Activated CD8-positive, alpha-beta memory T cell treated with anti-CD3 and anti-CD28 coated beads for 48 hours (primary cell): ENCODE measurements at regions not wholly inside any gene's neighbourhood (a gene's known extent, or its start where the extent isn't known, plus 50 kb on each side); places are given as distances from the start of the nearest gene placed in this dataset.
"Not testable (repeated sequence)": the region's sequence is repeated elsewhere in the genome, so short reads cannot be mapped to it uniquely, and the experiment has no call there.

Source experiments
- DNase-seq, 3 experiments: peaks; one replicate each; pipeline ENCODE4 v3.0.0-alpha.2; 2020; ENCODE audit warnings: low read depth in 2 of 3, low spot score in 2 of 3

DNA sequence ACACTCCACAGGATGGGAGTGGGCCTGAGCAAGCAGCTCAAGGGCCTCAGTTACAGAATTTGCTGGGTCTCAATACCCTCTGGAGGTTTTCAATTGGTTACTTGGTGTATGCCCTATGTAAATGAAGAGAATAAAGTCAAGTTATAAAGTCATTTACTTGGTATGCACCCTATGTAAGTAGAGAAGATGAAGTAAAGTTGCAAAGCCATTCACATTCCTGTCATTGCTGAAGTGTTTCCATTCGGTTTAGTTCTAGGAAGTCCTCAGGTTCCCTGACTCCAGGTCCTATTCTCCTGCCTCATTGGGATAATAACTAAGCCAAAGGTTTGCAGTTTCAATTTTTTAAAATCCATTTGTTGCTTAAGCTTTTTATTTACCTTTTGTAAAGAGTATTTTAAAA is 272.6 kb upstream of the NPSR1 start:
- no peak for DNase-seq

DNA sequence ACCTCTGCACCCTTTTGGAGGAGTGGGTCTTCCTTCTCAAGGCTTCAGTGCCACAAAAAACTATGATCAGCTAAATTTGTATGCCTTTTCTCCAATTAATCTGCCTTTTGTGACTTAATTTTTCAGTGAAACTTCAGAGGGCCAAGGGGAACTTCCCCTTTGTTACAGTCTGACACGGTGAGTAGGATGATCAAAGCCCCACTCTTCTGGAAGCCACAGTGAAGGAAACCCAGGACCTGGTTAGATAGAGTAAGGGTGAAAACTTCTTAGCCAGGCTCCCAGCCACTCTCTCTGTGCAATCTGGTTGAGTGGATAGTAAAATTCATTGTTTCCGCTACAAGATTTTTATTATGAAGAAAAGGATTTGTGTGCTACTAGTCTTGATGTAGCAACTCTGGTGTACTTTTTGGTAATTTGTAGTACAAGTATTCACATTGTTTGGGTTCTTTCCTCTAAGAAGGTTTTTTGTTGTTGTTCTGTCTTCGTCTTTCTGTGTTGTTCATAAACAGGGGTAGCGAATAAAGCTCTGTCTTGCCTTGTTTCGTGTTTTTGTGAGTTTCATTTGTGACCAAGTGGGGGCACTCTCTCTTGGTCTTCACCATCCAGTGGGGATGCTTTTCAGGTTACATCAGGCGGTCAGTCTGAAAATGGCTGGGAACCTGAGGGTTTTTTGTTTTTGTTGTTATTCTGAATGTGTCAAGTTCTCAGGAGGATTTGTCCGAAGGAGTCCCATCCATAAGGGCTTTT is 268.5 kb upstream of the NPSR1 start:
- no peak for DNase-seq

- DNase-seq: no peak
Measured at GRCh38 chr7:34390103-34390502, 267.9 kb upstream of the NPSR1 start.

GRCh38 chr7:34392972-34393371 is 265.0 kb upstream of the NPSR1 start:
- DNase-seq: no peak

DNA sequence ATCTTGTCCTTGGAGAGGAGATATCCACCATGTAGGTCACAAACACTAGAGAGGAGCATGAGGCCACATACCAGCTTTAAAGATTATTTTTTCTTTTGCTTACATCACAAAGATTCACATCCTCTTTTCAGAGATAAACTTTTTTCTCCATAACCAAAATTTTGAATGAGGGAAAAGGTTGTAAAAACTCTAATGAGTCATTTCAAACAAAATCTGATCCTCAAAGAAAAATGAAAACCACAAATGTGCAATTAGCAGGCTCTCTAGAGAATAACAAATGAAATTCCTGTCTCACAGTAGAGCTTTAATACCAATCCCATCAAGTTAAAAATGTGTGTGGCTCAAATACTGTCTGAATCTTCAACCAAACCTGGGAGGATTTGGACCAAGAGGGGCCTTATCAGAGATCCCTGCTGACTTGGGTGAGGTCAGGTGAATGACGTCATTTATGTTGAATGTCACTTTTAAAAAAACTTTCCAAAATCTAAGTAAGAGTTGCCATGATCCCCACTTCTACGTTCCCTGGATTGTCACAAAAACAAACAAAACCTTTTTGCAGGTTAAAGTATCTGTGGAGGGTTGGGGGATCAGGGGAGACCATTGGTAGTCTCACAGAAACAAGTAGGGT is 261.5 kb upstream of the NPSR1 start:
- DNase-seq: no peak

DNA sequence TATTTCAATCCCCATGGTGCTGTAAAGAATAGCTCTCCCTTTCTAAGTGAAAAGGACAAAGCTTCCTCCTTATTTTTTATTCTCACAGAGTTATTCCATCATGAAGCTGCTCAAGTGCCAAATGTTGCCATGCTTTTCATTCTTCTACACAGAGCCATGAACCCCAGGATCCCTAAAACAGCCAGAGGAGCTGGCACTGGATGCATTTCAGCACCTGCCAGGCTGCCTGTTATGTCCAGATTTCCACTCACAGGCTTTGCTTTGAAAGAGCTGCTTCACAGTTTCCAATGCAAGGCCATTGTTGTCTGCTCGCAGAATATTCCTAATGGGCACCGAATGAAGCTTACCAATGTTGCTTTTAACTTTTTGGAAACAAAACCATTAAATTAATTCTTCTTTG is 256.2 kb upstream of the NPSR1 start:
- DNase-seq: no peak

DNA sequence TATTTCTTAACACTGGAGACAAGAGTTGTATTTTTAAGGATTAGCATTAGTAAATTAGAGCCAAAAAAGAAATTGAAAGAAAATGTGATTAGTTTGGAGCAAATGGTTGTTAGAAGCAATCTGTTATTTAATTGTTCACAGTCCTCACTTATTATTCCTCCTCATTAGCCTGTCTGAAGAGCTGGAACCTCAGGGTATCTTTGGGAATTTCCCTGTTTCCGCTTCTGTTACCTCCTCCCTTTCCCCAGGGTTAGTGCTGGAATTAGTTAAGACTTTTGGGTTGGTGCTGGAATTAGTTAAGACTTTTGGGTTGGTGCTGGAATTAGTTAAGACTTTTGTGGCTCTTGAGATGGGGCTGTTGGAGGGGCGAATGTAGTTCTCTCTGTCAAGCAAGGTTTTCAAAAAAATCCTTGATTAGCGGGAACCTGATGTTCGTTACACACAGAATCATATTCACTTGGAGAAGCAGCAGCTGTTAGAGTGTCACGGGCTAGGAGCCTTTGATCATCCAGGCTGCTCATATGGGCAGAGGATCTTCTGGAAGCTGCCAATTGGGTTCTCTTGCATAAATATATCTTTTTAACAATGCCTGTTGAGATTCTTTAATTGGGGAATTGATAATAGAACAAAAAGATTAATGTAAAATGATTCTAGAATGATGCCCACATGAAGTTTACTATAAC is 251.0 kb upstream of the NPSR1 start:
- no peak for DNase-seq

DNA sequence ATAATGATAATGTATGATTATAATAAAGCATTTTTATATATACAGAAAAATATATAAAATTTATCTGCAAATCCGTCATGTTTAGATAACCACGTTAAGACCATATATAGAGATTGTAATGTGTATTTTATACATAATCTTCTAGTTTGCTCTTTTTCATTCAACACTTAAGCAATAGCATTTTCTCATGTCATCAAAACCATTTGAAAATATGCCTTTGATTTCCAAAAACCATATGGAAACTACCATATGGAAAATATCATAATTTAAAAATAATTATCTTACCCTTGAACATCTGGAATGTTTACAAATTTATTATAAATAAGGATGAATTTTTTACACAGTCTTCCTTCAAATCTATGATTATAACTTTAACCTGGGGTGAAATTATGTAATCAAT is 250.4 kb upstream of the NPSR1 start:
- DNase-seq: no peak

- no peak for DNase-seq
Measured at GRCh38 chr7:34417781-34418180, 240.2 kb upstream of the NPSR1 start.

DNA sequence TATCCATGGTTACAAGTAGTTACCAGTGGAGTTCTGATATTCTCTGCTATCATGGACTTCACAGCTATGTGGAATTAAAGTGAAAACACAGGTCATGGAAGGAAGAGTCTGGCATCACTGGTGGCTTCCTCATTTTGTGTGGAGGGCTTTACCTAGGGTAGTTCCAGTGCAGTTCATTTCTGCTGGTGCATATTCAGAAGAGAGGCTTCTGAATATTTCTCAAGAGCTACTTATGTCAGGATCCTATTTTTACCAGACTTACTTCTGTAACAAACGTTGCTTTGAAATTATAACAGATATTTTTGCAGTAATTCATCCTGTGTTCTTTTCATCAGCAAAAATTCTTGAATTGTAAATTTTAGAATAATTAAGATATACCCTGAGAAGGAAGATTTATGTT is 236.5 kb upstream of the NPSR1 start:
- no peak for DNase-seq

DNA sequence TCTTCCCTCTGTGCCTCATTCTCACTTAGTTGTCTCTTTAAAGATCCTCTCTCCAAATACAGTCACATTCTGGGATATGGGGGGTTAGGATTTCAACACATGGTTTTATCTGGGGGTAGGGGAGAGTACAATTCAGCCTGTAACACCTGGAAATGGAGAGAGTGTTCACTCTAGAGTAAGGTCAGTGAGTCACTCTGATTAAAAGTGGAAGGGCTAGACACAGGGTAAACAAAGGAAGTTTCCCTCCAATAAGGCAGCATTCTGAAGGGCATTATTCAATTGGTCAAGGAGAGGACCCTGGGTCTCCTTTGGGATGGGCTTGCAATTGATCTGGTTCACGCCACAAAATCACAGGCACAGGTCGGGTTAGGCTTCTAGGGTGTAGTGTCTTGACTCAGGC is 232.8 kb upstream of the NPSR1 start:
- no peak for DNase-seq

DNA sequence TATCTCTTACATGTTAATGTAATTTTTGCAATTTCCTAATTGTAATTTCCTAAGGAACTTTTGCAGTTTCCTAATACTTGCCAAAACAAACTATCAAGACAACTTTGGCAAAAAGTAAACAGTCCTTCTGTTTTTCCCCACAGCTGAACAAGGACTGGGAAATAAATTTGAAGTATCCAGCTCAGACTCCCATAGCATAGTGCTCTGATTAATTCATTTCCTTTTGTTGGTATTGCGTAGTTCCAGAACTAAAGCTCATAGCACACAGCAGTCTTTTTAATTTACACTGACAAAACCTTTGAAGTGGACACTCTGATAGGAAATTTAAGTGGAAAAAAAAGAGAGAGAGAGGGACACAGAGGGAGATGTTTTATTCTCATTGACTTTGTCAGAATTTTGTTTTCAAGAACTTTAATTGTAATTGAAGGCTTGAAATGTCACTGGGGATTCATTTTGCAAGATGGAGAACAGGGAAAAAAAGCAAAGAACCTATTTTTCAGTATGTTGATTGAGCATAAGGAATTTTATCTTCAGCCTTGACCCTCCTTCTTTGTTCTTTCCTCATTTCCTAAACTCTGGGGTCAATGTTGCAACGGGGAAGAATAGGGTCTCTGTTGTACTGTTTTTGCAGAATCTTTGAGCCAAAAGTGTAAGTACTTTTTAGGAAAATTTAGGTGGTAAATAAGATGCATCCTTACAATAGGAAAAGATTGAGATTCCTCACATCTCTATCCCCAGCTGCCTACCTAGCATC is 232.2 kb upstream of the NPSR1 start:
- no peak for DNase-seq

GRCh38 chr7:34430456-34430855 is 227.6 kb upstream of the NPSR1 start:
- DNase-seq: no peak

- no peak for DNase-seq
Measured at GRCh38 chr7:34438436-34438835, 219.6 kb upstream of the NPSR1 start.

DNA sequence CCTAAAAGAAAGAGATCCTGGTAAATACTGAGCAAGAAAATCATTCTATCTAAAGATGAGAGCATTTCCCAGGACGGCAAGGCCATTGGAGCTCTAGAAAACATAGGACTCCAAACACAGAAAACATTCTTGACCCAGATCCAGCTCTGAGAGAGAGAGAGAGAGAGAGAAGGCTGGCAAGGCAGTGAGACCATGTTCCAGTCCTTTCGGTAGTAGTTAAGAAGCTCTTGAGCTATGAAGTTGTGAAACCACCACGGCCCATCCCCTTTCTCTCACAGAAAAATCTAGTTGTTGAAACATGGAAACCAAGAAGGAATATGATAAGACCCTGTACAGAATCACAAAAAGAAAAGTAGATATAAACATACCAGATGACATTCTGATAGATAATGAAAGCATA is 212.4 kb upstream of the NPSR1 start:
- DNase-seq: no peak

DNA sequence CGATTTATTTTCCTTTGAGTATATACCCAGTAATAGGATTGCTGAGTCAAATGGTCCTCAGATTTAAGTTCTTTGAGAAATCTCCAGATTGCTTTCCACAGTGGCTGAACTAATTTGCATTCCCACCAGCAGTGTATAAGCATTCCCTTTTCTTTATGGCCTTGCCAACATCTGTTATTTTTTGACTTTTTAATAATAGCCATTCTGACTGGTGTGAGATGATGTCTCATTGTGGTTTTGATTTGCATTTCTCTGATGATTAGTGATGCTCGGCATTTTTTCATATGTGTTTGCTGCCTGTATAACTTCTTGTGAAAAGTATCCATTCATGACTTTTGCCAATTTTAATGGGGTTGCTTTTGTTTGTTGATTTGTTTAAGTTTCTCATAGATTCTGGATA is 209.5 kb upstream of the NPSR1 start:
- not testable (repeated sequence) for DNase-seq

DNA sequence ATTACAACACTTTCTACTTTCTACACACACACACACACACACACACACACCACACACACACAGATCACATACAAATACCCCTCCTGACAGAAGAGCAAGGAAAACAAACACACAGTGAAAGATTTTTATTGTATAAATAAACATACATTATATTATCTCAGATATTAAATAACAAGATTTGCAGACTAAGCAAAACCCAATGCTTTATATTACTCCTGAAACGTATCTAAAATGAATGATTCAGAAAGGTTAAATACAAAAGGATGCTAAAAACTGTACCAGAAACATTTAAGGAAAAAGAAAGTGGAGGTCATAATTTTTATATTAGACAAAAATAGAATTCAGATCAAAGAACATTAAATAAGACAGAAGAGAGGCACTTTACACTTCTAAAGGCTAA is 208.3 kb upstream of the NPSR1 start:
- no peak for DNase-seq

- DNase-seq: no peak
Measured at GRCh38 chr7:34451183-34451582, 206.8 kb upstream of the NPSR1 start.

- DNase-seq: no peak
Measured at GRCh38 chr7:34451923-34452322, 206.1 kb upstream of the NPSR1 start.

DNA sequence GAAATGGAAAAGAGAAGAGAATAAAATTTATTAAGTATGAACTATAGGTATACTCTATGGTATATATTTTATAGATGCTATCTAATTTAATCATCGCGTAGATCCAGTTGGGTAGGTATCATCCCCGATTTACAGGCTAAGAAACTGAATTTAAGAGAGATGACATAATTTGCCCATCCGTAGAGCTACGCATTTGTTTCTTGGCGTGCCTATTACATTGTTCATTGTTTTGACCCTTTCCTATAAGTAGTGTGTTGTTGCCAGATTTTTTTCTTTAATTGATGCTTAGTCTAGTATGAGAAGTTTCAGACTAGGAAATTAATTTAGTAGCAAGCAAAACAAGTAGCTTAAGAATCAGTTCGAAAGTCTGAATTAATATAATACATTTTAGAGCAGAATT is 205.7 kb upstream of the NPSR1 start:
- DNase-seq: no peak

DNA sequence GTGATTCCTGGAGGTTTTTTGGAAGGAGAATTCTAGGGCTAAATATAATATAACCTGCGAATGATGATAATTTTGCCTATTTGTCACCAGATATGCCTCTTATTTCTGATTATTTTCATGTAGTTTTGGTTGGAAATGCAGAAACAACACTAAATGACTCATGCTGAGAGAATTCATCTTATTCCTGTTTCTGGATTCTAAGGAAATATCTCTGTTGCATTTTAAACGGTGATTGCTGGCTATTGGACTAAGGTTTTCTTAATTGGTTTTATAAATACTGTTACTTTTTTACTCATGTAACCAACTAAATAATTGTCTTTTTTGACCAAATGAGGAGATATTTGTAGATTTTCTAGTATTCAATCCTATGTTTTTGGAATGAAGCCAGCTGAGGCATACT is 204.9 kb upstream of the NPSR1 start:
- DNase-seq: no peak

DNA sequence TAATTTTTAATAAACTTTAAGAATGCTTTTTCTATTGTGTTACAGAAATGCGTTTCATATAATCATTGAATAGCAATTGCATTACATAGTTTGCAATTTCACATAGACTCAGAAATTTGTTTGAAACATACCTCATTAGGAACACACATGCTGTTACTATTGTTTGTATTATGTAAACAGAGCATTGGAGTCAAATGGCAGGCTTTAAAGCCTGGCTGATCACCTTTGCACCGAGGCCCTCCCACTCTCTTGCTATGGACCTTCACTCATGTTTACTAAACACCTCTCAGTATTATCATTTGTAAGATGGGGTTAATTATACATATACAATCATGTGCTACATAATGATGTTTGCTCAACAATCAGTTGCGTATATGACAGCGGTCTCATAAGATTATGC is 203.6 kb upstream of the NPSR1 start:
- DNase-seq: no peak
